Retinal pigment epithelial cell (primary cell): ENCODE measurements at regions not wholly inside any gene's neighbourhood (a gene's known extent, or its start where the extent isn't known, plus 50 kb on each side); places are given as distances from the start of the nearest gene placed in this dataset.

ENCODE experiments used
- DNase-seq: peaks from one replicate; pipeline ENCODE4 v3.0.0-alpha.2; 2010; ENCODE audit warnings: low read depth
- H3K4me3 ChIP-seq: 2 replicates; pipeline ENCODE4 v1.5.1; 2011; ENCODE audit warnings: mild to moderate bottlenecking, low read length, control low read depth, moderate library complexity
- CTCF ChIP-seq: conservative IDR thresholded peaks from 2 replicates; pipeline ENCODE4 v1.5.1; 2011; ENCODE audit warnings: low read depth, low read length, control low read depth, inconsistent platforms

GRCh38 chrX:118181030-118181429, 64.4 kb upstream of the KLHL13 start:
- peak; percentile 46 for DNase-seq
- TF ChIP-seq CTCF, result no peak
- no peak overlapping the region for H3K4me3 ChIP-seq

- TF ChIP-seq CTCF, result no peak
- H3K4me3 ChIP-seq, result no peak overlapping the region
- DNase-seq, result peak; percentile 44
Measured at GRCh38 chrX:118182025-118182424, 65.4 kb upstream of the KLHL13 start.

GRCh38 chrX:118182681-118183080, 66.1 kb upstream of the KLHL13 start:
- no peak for TF ChIP-seq CTCF
- no peak for DNase-seq
- H3K4me3 ChIP-seq, result no peak overlapping the region

- TF ChIP-seq CTCF, result no peak
- no peak for DNase-seq
- H3K4me3 ChIP-seq, result no peak overlapping the region
Measured at GRCh38 chrX:118183606-118184005, 67.0 kb upstream of the KLHL13 start.

- no peak for DNase-seq
- no peak overlapping the region for H3K4me3 ChIP-seq
- no peak for TF ChIP-seq CTCF
Measured at GRCh38 chrX:118187100-118187499, 70.5 kb upstream of the KLHL13 start.

GRCh38 chrX:118189000-118189399, 72.4 kb upstream of the KLHL13 start:
- no peak overlapping the region for H3K4me3 ChIP-seq
- DNase-seq, result no peak
- TF ChIP-seq CTCF, result no peak

- TF ChIP-seq CTCF, result no peak
- no peak for DNase-seq
- H3K4me3 ChIP-seq, result no peak overlapping the region
Measured at GRCh38 chrX:118189628-118190027, 73.0 kb upstream of the KLHL13 start.
